Liver (tissue), 8 donors: ENCODE measurements at regions not wholly inside any gene's neighbourhood (a gene's known extent, or its start where the extent isn't known, plus 50 kb on each side); places are given as distances from the start of the nearest gene placed in this dataset.

Source experiments
- DNase-seq: peaks from one replicate; pipeline ENCODE4 v3.0.0-alpha.2; 2017; ENCODE audit warnings: low spot score
- H3K27ac ChIP-seq, 2 donors: one replicate each; pipeline ENCODE4 v1.7.0; 2013; ENCODE audit warnings: inconsistent platforms in 2 of 2, low read length in 2 of 2, control low read depth in 1 of 2, low read depth in 1 of 2, mild to moderate bottlenecking in 1 of 2
- H3K27me3 ChIP-seq, 4 donors: one replicate each; pipeline versions ENCODE4 v1.6.1 to v1.7.0; 2013; ENCODE audit warnings: low read length in 3 of 4, inconsistent platforms in 1 of 4, mild to moderate bottlenecking in 1 of 4, moderate library complexity in 1 of 4; ENCODE audit not compliant: control insufficient read depth in 4 of 4, insufficient read depth in 4 of 4
- H3K36me3 ChIP-seq, 4 donors: one replicate each; pipeline versions ENCODE4 v1.6.1 to v1.7.0; 2013; ENCODE audit warnings: low read length in 3 of 4, mild to moderate bottlenecking in 3 of 4, low read depth in 1 of 4, moderate library complexity in 1 of 4; ENCODE audit not compliant: control insufficient read depth in 4 of 4, insufficient read depth in 3 of 4
- H3K4me1 ChIP-seq, 4 donors: one replicate each; pipeline versions ENCODE4 v1.6.1 to v1.7.0; 2013; ENCODE audit warnings: low read length in 3 of 4, mild to moderate bottlenecking in 3 of 4, moderate library complexity in 1 of 4; ENCODE audit not compliant: control insufficient read depth in 4 of 4, insufficient read depth in 4 of 4
- H3K4me3 ChIP-seq, 3 donors: one replicate each; pipeline versions ENCODE4 v1.6.1 to v1.7.0; 2013; ENCODE audit warnings: low read length in 3 of 3, control low read depth in 1 of 3, low read depth in 1 of 3, mild to moderate bottlenecking in 1 of 3
- H3K9ac ChIP-seq, 2 donors: one replicate each; pipeline ENCODE4 v1.7.0; 2013; ENCODE audit warnings: low read length in 2 of 2, mild to moderate bottlenecking in 2 of 2, moderate library complexity in 2 of 2, control low read depth in 1 of 2, low read depth in 1 of 2
- H3K9me3 ChIP-seq, 4 donors: one replicate each; pipeline versions ENCODE4 v1.6.1 to v1.7.0; 2013; ENCODE audit warnings: low read length in 3 of 4; ENCODE audit not compliant: control insufficient read depth in 4 of 4
- ATF3 ChIP-seq: IDR thresholded peaks from 2 replicates; pipeline ENCODE4 v1.6.1; 2016; ENCODE audit warnings: antibody characterized with exemption
- CTCF ChIP-seq: fragments of 150-350 bp; IDR thresholded peaks from 2 replicates; pipeline ENCODE4 v1.5.1; 2017; ENCODE audit warnings: improper control_type of control experiment, low read depth, low read length; ENCODE audit not compliant: missing input control
- EGR1 ChIP-seq, 2 donors: IDR thresholded peaks; 2 replicates each; pipeline ENCODE4 v1.6.1; 2016 to 2018; ENCODE audit warnings: antibody characterized with exemption in 2 of 2, low read depth in 2 of 2
- FOXA1 ChIP-seq: IDR thresholded peaks from 2 replicates; pipeline ENCODE4 v1.6.1; 2016; ENCODE audit warnings: antibody characterized with exemption
- FOXA2 ChIP-seq: IDR thresholded peaks from 2 replicates; pipeline ENCODE4 v1.6.1; 2016; ENCODE audit warnings: antibody characterized with exemption
- GABPA ChIP-seq, 2 donors: IDR thresholded peaks in 1 of 2; conservative IDR thresholded peaks in 1 of 2; 2 replicates each; pipeline ENCODE4 v1.6.1; 2016; ENCODE audit warnings: antibody characterized with exemption in 2 of 2, mild to moderate bottlenecking in 1 of 2, moderate library complexity in 1 of 2
- HNF4A ChIP-seq, 2 donors: conservative IDR thresholded peaks; 2 replicates each; pipeline ENCODE4 v1.6.1; 2016; ENCODE audit warnings: antibody characterized with exemption in 2 of 2, mild to moderate bottlenecking in 2 of 2
- HNF4G ChIP-seq: IDR thresholded peaks from 2 replicates; pipeline ENCODE4 v1.6.1; 2016; ENCODE audit warnings: antibody characterized with exemption
- JUND ChIP-seq, 2 donors: IDR thresholded peaks; 2 replicates each; pipeline ENCODE4 v1.6.1; 2016; ENCODE audit warnings: antibody characterized with exemption in 2 of 2
- NR2F2 ChIP-seq: IDR thresholded peaks from 2 replicates; pipeline ENCODE4 v1.6.1; 2016; ENCODE audit warnings: antibody characterized with exemption
- RAD21 ChIP-seq, 2 donors: IDR thresholded peaks; 2 replicates each; pipeline ENCODE4 v1.6.1; 2016; ENCODE audit warnings: antibody characterized with exemption in 2 of 2, mild to moderate bottlenecking in 2 of 2
- RXRA ChIP-seq, 2 donors: IDR thresholded peaks; 2 replicates each; pipeline ENCODE4 v1.6.1; 2017 to 2018; ENCODE audit warnings: antibody characterized with exemption in 2 of 2, mild to moderate bottlenecking in 1 of 2
- SP1 ChIP-seq: IDR thresholded peaks from 2 replicates; pipeline ENCODE4 v1.6.1; 2018; ENCODE audit warnings: antibody characterized with exemption, mild to moderate bottlenecking
- TAF1 ChIP-seq: conservative IDR thresholded peaks from 2 replicates; pipeline ENCODE4 v1.6.1; 2016; ENCODE audit warnings: antibody characterized with exemption, mild to moderate bottlenecking
- YY1 ChIP-seq: IDR thresholded peaks from 2 replicates; pipeline ENCODE4 v1.6.1; 2016; ENCODE audit warnings: antibody characterized with exemption, mild to moderate bottlenecking
- WGBS: extraction: QIAGEN DNeasy Blood & Tissue Kit; methylation state at CpG from one replicate; pipeline ENCODE4 v1.1.7; 2013; 5-methylcytosine and 5-hydroxymethylcytosine counted together
- TF ChIP-seq, protein P1 (sequence below): IDR thresholded peaks from 2 replicates; pipeline ENCODE4 v1.6.1; 2016; ENCODE audit warnings: antibody characterized with exemption, mild to moderate bottlenecking
- TF ChIP-seq, protein P2 (sequence below): IDR thresholded peaks from 2 replicates; pipeline ENCODE4 v1.6.1; 2016; ENCODE audit warnings: antibody characterized with exemption
- donor health status: healthy.
- donor health status: healthy.
- donor health status: healthy.
- donor health status: healthy.
- donor health status: healthy.

GRCh38 chr4:180637616-180638015, 1605.6 kb upstream of the TENM3 start:
- Histone ChIP-seq H3K36me3 (no peaks in the 10 kb centered on the region), H3K4me1 (no peaks in the 10 kb centered on the region), H3K27ac (no peak overlapping the region), H3K27me3 (no peaks in the 10 kb centered on the region), H3K9ac (no peak overlapping the region), H3K9me3 (no peaks in the 10 kb centered on the region), H3K4me3 (no peak overlapping the region)
- TF ChIP-seq YY1: no peak
- TF ChIP-seq, protein P1, sequence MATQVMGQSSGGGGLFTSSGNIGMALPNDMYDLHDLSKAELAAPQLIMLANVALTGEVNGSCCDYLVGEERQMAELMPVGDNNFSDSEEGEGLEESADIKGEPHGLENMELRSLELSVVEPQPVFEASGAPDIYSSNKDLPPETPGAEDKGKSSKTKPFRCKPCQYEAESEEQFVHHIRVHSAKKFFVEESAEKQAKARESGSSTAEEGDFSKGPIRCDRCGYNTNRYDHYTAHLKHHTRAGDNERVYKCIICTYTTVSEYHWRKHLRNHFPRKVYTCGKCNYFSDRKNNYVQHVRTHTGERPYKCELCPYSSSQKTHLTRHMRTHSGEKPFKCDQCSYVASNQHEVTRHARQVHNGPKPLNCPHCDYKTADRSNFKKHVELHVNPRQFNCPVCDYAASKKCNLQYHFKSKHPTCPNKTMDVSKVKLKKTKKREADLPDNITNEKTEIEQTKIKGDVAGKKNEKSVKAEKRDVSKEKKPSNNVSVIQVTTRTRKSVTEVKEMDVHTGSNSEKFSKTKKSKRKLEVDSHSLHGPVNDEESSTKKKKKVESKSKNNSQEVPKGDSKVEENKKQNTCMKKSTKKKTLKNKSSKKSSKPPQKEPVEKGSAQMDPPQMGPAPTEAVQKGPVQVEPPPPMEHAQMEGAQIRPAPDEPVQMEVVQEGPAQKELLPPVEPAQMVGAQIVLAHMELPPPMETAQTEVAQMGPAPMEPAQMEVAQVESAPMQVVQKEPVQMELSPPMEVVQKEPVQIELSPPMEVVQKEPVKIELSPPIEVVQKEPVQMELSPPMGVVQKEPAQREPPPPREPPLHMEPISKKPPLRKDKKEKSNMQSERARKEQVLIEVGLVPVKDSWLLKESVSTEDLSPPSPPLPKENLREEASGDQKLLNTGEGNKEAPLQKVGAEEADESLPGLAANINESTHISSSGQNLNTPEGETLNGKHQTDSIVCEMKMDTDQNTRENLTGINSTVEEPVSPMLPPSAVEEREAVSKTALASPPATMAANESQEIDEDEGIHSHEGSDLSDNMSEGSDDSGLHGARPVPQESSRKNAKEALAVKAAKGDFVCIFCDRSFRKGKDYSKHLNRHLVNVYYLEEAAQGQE: no peak
- TF ChIP-seq, protein P2, sequence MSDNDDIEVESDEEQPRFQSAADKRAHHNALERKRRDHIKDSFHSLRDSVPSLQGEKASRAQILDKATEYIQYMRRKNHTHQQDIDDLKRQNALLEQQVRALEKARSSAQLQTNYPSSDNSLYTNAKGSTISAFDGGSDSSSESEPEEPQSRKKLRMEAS: no peak
- DNase-seq: no peak
- WGBS: 68% methylated on average over 5 of the region's 5 CpGs

DNA sequence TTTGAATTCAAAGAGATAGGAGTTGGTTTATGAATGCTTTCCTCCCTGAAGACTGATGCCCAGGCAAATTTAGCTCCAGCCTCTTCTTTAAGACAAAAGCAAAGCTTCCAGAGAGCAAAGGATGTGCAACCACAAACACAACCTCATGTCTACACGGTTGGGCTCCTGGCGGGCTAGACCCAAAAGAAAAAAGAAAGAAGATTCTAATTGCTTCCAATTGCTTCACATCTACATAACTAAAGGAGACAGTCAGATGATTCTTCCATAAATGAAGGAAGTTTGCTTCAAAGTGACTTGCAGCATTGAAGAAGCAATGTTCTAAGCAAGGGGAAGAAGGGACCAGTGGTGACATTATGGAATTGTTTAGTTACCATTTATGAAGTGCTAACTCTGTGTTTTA, 1603.0 kb upstream of the TENM3 start:
- Histone ChIP-seq H3K36me3 (no peaks in the 10 kb centered on the region), H3K27me3 (no peaks in the 10 kb centered on the region), H3K9me3 (no peaks in the 10 kb centered on the region), H3K4me3 (no peak overlapping the region), H3K9ac (no peak overlapping the region), H3K4me1 (no peaks in the 10 kb centered on the region), H3K27ac (no peak overlapping the region)
- no peak for DNase-seq
- TF ChIP-seq RAD21 (IDR thresholded peaks at IDR 0.05): no peak
- TF ChIP-seq HNF4A (conservative IDR thresholded peaks at IDR 0.05): no peak
- TF ChIP-seq TAF1: no peak
- no peak for TF ChIP-seq HNF4G
- TF ChIP-seq JUND (IDR thresholded peaks at IDR 0.05): no peak
- no peak for TF ChIP-seq SP1
- no peak for TF ChIP-seq CTCF
- TF ChIP-seq FOXA2: no peak
- no peak for TF ChIP-seq FOXA1
- TF ChIP-seq RXRA (IDR thresholded peaks at IDR 0.05): no peak
- TF ChIP-seq, protein P2: no peak
- no peak for TF ChIP-seq YY1
- WGBS: 36% methylated on average over 2 of the region's 2 CpGs

DNA sequence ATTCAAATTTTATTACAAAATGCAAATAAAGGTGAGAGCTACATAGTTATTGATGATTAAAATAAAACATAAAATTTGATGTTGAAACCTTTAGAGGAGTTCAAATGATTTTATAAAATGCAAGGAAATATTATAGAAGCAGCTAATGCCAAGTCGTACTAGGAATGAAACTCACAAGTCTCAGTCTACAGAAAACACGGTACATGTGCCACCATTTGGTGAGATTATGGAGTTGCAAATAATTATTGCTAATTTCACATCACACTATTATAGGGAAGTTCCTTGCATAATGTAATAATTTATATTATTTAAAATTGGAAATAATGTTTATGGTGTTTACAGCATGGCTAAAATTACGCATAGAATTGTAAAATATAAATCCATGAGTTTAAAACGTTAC, 1601.7 kb upstream of the TENM3 start:
- Histone ChIP-seq H3K9me3 (no peaks in the 10 kb centered on the region), H3K27me3 (no peaks in the 10 kb centered on the region), H3K4me1 (no peaks in the 10 kb centered on the region), H3K36me3 (no peaks in the 10 kb centered on the region), H3K27ac (no peak overlapping the region), H3K9ac (no peak overlapping the region), H3K4me3 (no peak overlapping the region)
- no peak for DNase-seq
- 58% methylated on average over 4 of the region's 4 CpGs for whole genome bisulfite sequencing
- TF ChIP-seq JUND (IDR thresholded peaks at IDR 0.05) (no peak), GABPA (IDR thresholded peaks at IDR 0.05 in 1 of 2, conservative IDR thresholded peaks at IDR 0.05 in 1 of 2) (no peak), HNF4A (conservative IDR thresholded peaks at IDR 0.05) (no peak), RAD21 (IDR thresholded peaks at IDR 0.05) (no peak), SP1 (no peak), ATF3 (no peak), FOXA1 (no peak), RXRA (IDR thresholded peaks at IDR 0.05) (no peak), YY1 (no peak), EGR1 (IDR thresholded peaks at IDR 0.05; ENCODE audit: low read depth in 2 of 2) (no peak), NR2F2 (no peak)
- TF ChIP-seq, protein P1: no peak
